Gastrocnemius medialis (tissue), 4 donors: ENCODE measurements at regions not wholly inside any gene's neighbourhood (a gene's known extent, or its start where the extent isn't known, plus 50 kb on each side); places are given as distances from the start of the nearest gene placed in this dataset.

Experiments used
- ATAC-seq, 2 donors: fragments of 150-250 bp; one replicate each; pipeline ENCODE4 v1.9.1; 2016
- DNase-seq, 2 donors: peaks; one replicate each; pipeline ENCODE4 v3.0.0-alpha.2; 2019
- H3K27ac ChIP-seq, 4 donors: fragments of 200-600 bp; sonication (generic); 1 replicate in 1 of 4; 2 replicates in 3 of 4; pipeline ENCODE4 v1.5.1; 2016 to 2018; ENCODE audit warnings: mild to moderate bottlenecking in 2 of 4, moderate library complexity in 1 of 4
- H3K27me3 ChIP-seq, 3 donors: fragments of 200-600 bp; sonication (generic) in 2 of 3; 1 replicate in 1 of 3; 2 replicates in 2 of 3; pipeline versions ENCODE4 v1.5.1 to v1.6.0; 2016 to 2019; ENCODE audit warnings: mild to moderate bottlenecking in 1 of 3, moderate library complexity in 1 of 3
- H3K36me3 ChIP-seq, 2 donors: fragments of 200-600 bp; sonication (generic) in 1 of 2; one replicate each; pipeline ENCODE4 v1.5.1; 2017 to 2018
- H3K4me1 ChIP-seq, 2 donors: fragments of 200-600 bp; sonication (generic) in 1 of 2; one replicate each; pipeline ENCODE4 v1.5.1; 2016 to 2017; ENCODE audit warnings: mild to moderate bottlenecking in 2 of 2
- H3K4me3 ChIP-seq, 4 donors: fragments of 200-600 bp; sonication (generic) in 3 of 4; 1 replicate in 1 of 4; 2 replicates in 3 of 4; pipeline ENCODE4 v1.5.1; 2016 to 2019; ENCODE audit warnings: mild to moderate bottlenecking in 2 of 4
- H3K9me3 ChIP-seq, 3 donors: fragments of 200-600 bp; sonication (generic) in 2 of 3; 1 replicate in 1 of 3; 2 replicates in 2 of 3; pipeline ENCODE4 v1.5.1; 2016 to 2019
- POLR2A ChIP-seq, 2 donors: fragments of 450-650 bp; IDR thresholded peaks; one replicate each; pipeline ENCODE4 v1.6.1; 2017; ENCODE audit warnings: antibody characterized with exemption in 2 of 2, mild to moderate bottlenecking in 2 of 2, moderate library complexity in 2 of 2
- in situ Hi-C, 4 donors: fragments of 200-750 bp; cut with MboI; loops; one replicate each; pipeline versions ENCODE4 v1.15.0 to v1.8.0; 2017; ENCODE audit warnings: low sequenced_read_pairs in 4 of 4
- intact Hi-C: fragments of 100-400 bp; cut with DNase I; formaldehyde crosslinking; loops from one replicate; pipeline ENCODE4 v1.15.1; 2023; ENCODE audit warnings: low total_unique reads
- TF ChIP-seq, protein P1 (sequence below), 5 experiments: fragments of 450-650 bp in 3 of 5; fragments of 200-600 bp in 2 of 5; sonication (generic) in 2 of 5; IDR thresholded peaks in 4 of 5; conservative IDR thresholded peaks in 1 of 5; 1 replicate in 4 of 5; 2 replicates in 1 of 5; pipeline ENCODE4 v1.5.1; 2016 to 2019; ENCODE audit warnings: antibody characterized with exemption in 5 of 5, mild to moderate bottlenecking in 3 of 5, moderate library complexity in 3 of 5

DNA sequence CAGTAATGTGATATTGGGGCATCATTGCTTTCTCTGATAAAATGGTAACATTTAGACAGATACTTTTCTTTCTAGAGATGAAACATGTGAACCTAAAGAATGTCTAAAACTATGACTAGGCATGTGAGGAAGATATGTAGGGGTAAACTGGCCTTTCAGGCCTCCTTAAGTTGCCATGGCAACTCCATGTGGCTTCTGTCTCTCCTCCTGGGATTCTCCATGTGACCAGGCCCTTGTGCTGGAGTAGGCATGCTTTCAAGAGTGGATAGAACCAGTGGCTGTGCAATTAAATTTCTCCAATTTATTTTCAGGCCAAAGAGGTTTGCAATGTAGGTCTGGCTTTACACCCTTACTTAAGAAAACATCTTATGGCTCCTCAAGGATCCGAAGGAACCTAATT, 130.8 kb downstream of the OLFM4 start:
- intact Hi-C loops = no loop called here
- H3K27me3 ChIP-seq = no peaks in the 10 kb centered on the region
- ATAC-seq (no peak), DNase-seq (no peak)
- in situ Hi-C loops = no loop called here
- H3K36me3 ChIP-seq = no peaks in the 10 kb centered on the region
- H3K4me3 ChIP-seq = no peak overlapping the region
- no peaks in the 10 kb centered on the region for H3K9me3 ChIP-seq
- no peaks in the 10 kb centered on the region for H3K4me1 ChIP-seq
- H3K27ac ChIP-seq = no peak overlapping the region
- TF ChIP-seq, protein P1, sequence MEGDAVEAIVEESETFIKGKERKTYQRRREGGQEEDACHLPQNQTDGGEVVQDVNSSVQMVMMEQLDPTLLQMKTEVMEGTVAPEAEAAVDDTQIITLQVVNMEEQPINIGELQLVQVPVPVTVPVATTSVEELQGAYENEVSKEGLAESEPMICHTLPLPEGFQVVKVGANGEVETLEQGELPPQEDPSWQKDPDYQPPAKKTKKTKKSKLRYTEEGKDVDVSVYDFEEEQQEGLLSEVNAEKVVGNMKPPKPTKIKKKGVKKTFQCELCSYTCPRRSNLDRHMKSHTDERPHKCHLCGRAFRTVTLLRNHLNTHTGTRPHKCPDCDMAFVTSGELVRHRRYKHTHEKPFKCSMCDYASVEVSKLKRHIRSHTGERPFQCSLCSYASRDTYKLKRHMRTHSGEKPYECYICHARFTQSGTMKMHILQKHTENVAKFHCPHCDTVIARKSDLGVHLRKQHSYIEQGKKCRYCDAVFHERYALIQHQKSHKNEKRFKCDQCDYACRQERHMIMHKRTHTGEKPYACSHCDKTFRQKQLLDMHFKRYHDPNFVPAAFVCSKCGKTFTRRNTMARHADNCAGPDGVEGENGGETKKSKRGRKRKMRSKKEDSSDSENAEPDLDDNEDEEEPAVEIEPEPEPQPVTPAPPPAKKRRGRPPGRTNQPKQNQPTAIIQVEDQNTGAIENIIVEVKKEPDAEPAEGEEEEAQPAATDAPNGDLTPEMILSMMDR (IDR thresholded peaks at IDR 0.05 in 4 of 5, conservative IDR thresholded peaks at IDR 0.05 in 1 of 5) = no peak
- no peak for TF ChIP-seq POLR2A (IDR thresholded peaks at IDR 0.05)

- in situ Hi-C loops (no loop called here), intact Hi-C loops (no loop called here)
- DNase-seq (no peak), ATAC-seq (no peak)
- no peaks in the 10 kb centered on the region for H3K27me3 ChIP-seq
- TF ChIP-seq, protein P1 (IDR thresholded peaks at IDR 0.05 in 4 of 5, conservative IDR thresholded peaks at IDR 0.05 in 1 of 5) = no peak
- no peak for TF ChIP-seq POLR2A (IDR thresholded peaks at IDR 0.05)
- H3K36me3 ChIP-seq = no peaks in the 10 kb centered on the region
- H3K27ac ChIP-seq = no peak overlapping the region
- H3K4me3 ChIP-seq = no peak overlapping the region
- no peaks in the 10 kb centered on the region for H3K9me3 ChIP-seq
- no peaks in the 10 kb centered on the region for H3K4me1 ChIP-seq
Measured at GRCh38 chr13:53160211-53160610, 131.6 kb downstream of the OLFM4 start.

DNA sequence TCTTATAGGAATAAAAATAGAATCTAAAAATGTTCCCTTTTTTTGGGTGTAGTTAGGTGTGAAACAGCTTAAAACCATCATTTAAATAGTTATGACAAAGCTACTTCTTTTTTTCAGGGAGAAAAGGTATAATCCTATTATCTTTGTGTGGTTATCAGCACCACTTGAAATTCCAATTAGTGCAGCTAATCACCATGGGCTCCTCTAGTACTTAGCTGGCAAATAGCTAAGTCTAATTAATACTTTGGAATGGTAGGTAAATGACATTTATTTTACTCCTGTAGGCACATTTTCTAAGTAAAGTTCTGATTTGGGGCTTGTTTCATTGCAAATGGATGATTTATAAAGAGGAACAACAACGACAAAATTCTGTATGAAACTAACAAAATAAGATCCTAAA, 132.6 kb downstream of the OLFM4 start:
- in situ Hi-C loops (no loop called here), intact Hi-C loops (no loop called here)
- Histone ChIP-seq H3K9me3 (no peaks in the 10 kb centered on the region), H3K4me3 (no peak overlapping the region), H3K4me1 (no peaks in the 10 kb centered on the region), H3K36me3 (no peaks in the 10 kb centered on the region), H3K27me3 (no peaks in the 10 kb centered on the region), H3K27ac (no peak overlapping the region)
- DNase-seq (no peak), ATAC-seq (no peak)
- TF ChIP-seq, protein P1 (IDR thresholded peaks at IDR 0.05 in 4 of 5, conservative IDR thresholded peaks at IDR 0.05 in 1 of 5) = no peak
- no peak for TF ChIP-seq POLR2A (IDR thresholded peaks at IDR 0.05)

- H3K4me1 ChIP-seq = no peaks in the 10 kb centered on the region
- no peaks in the 10 kb centered on the region for H3K9me3 ChIP-seq
- no peaks in the 10 kb centered on the region for H3K36me3 ChIP-seq
- ATAC-seq (no peak), DNase-seq (no peak)
- no peak overlapping the region for H3K27ac ChIP-seq
- no peak overlapping the region for H3K4me3 ChIP-seq
- H3K27me3 ChIP-seq = no peaks in the 10 kb centered on the region
- in situ Hi-C loops (no loop called here), intact Hi-C loops (no loop called here)
- TF ChIP-seq, protein P1 (IDR thresholded peaks at IDR 0.05 in 4 of 5, conservative IDR thresholded peaks at IDR 0.05 in 1 of 5) = no peak
- TF ChIP-seq POLR2A (IDR thresholded peaks at IDR 0.05) = no peak
Measured at GRCh38 chr13:53165261-53165660, 136.6 kb downstream of the OLFM4 start.

DNA sequence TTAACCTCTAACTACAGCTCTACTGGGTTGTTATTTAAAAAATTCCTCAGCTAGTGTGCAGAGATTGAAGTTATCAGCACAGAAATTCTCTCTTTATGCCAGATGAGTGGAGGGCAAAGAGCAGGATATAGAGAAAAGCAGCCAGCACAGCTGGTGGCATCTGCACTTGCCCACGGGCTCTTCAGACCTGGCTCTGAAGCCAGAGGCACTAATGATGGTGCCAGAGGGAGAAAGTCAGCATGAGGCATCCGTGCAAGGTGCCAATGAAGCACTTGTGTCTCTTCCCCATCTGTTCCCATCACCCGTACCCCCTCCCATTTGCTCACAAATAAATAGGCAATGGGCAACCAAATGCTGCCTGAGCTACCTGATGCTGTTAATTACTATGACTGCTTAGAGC, 138.9 kb downstream of the OLFM4 start:
- no peaks in the 10 kb centered on the region for H3K36me3 ChIP-seq
- intact Hi-C loops = no loop called here
- no peaks in the 10 kb centered on the region for H3K9me3 ChIP-seq
- no peak overlapping the region for H3K4me3 ChIP-seq
- DNase-seq (no peak), ATAC-seq (no peak)
- no peak for TF ChIP-seq POLR2A (IDR thresholded peaks at IDR 0.05)
- TF ChIP-seq, protein P1 (IDR thresholded peaks at IDR 0.05 in 4 of 5, conservative IDR thresholded peaks at IDR 0.05 in 1 of 5) = no peak
- in situ Hi-C loops = no loop called here
- no peak overlapping the region for H3K27ac ChIP-seq
- H3K27me3 ChIP-seq = no peaks in the 10 kb centered on the region
- H3K4me1 ChIP-seq = no peaks in the 10 kb centered on the region
